ENCODE measurements at regions not wholly inside any gene's neighbourhood (a gene's known extent, or its start where the extent isn't known, plus 50 kb on each side); places are given as distances from the start of the nearest gene placed in this dataset.

DNA sequence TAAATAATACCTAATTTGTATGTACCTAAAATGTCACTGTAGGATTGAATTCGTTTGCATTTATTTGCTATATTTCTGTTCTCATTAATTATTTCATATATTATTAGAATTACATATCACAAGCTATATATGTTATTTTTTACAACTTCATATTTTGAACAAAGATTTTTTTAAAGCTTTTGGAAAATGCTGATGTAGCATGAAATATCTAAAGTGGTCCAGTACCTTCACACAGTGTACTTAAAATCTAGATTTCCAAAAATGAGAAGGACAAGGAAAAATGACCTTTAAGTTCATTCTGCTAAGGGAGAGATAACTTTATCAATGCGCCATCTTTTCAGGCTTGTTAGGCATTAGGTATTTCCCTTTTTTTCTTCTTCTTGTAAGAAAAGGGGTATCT is 71.8 kb downstream of the LARP7 start:
- Histone ChIP-seq H3K9me1 (ENCODE audit: insufficient read depth, low read length) (no peaks in the 10 kb centered on the region), H4K20me1 (ENCODE audit: insufficient read depth, low read length) (no peaks in the 10 kb centered on the region), H4K91ac (ENCODE audit: insufficient read depth, low read depth, low read length) (no peak overlapping the region), H4K8ac (ENCODE audit: low read depth in 2 of 2, low read length in 2 of 2) (no peak overlapping the region), H3K9ac (ENCODE audit: low read depth, low read length) (no peak overlapping the region), H2AK5ac (ENCODE audit: low read depth, low read length) (no peak overlapping the region), H2BK120ac (ENCODE audit: low read depth, low read length) (no peak overlapping the region), H3K4me2 (ENCODE audit: low read depth, low read length) (no peak overlapping the region), H4K5ac (ENCODE audit: low read depth, low read length) (no peak overlapping the region), H3K36me3 (ENCODE audit: control insufficient read depth, insufficient read depth, low read length) (no peaks in the 10 kb centered on the region), H3K14ac (replicated peaks; ENCODE audit: low read depth, low read length) (no peak overlapping the region), H3K27ac (ENCODE audit: insufficient read depth, low read length) (no peak overlapping the region), H3K4me3 (ENCODE audit: insufficient read depth, low read depth, low read length) (no peak overlapping the region), H2BK5ac (ENCODE audit: low read depth, low read length, poor library complexity, severe bottlenecking) (no peak overlapping the region), H3K56ac (ENCODE audit: extremely low read depth, insufficient read depth, low read length) (no peak overlapping the region), H2BK20ac (ENCODE audit: low read depth, low read length) (no peak overlapping the region), H3K27me3 (ENCODE audit: control insufficient read depth, insufficient read depth, low read length) (peaks cover 22% of the 10 kb centered on the region), H3K23ac (ENCODE audit: low read depth, low read length) (no peak overlapping the region), H3K79me1 (ENCODE audit: low read depth in 1 of 2, low read length in 2 of 2) (no peaks in the 10 kb centered on the region), H3K9me3 (ENCODE audit: control insufficient read depth, insufficient read depth, low read length) (no peaks in the 10 kb centered on the region), H2AK9ac (replicated peaks; ENCODE audit: low read depth, low read length, poor library complexity) (no peak overlapping the region), H3K4me1 (ENCODE audit: control insufficient read depth, insufficient read depth, low read length) (no peaks in the 10 kb centered on the region; the same call in 1 of the 2 replicates), H2BK15ac (ENCODE audit: low read depth, low read length) (no peak overlapping the region), H3K4ac (ENCODE audit: low read depth, low read length) (no peak overlapping the region), H2AFZ (replicated peaks; ENCODE audit: low read length, poor library complexity) (no peak overlapping the region), H3K18ac (ENCODE audit: low read depth, low read length) (no peak overlapping the region)
- BruUV-seq (replicated peaks) = no TSS peak
- TF ChIP-seq RFX5 (IDR thresholded peaks at IDR 0.05; ENCODE audit: low read depth, low read length) (no peak), MAFK (IDR thresholded peaks at IDR 0.05; ENCODE audit: low read depth, low read length) (peak; percentile 84), CEBPB (IDR thresholded peaks at IDR 0.05; ENCODE audit: low read depth, low read length) (no peak), FOS (IDR thresholded peaks at IDR 0.05; ENCODE audit: low read depth, low read length) (no peak), POLR2A (IDR thresholded peaks at IDR 0.05; ENCODE audit: low read depth, low read length) (no peak)
- TF ChIP-seq, protein P1, sequence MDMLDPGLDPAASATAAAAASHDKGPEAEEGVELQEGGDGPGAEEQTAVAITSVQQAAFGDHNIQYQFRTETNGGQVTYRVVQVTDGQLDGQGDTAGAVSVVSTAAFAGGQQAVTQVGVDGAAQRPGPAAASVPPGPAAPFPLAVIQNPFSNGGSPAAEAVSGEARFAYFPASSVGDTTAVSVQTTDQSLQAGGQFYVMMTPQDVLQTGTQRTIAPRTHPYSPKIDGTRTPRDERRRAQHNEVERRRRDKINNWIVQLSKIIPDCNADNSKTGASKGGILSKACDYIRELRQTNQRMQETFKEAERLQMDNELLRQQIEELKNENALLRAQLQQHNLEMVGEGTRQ (IDR thresholded peaks at IDR 0.05; ENCODE audit: low read depth, low read length) = no peak
- CTCF ChIA-PET = no interaction called here
- intact Hi-C loops (cut with micrococcal nuclease) (no loop called here), in situ Hi-C loops (cut with MboI; ENCODE audit: low sequenced_read_pairs) (no loop called here), dilution Hi-C loops (cut with HindIII; ENCODE audit: low sequenced_read_pairs, unreplicated experiment) (no loop called here)
- POLR2A ChIA-PET (ENCODE audit: unreplicated experiment) = no interaction called here
- ATAC-seq (ENCODE audit: low read depth) (no peak), DNase-seq (no peak)
- WGBS, 2 experiments (ENCODE audit: extremely low coverage in 2 of 2, insufficient read length in 1 of 2) = no CpG with 5 or more reads among the region's 2 CpGs

Measured in IMR-90 (cell line).